GM21619 (cell line): ENCODE measurements at regions not wholly inside any gene's neighbourhood (a gene's known extent, or its start where the extent isn't known, plus 50 kb on each side); places are given as distances from the start of the nearest gene placed in this dataset.

Source experiments
- ATAC-seq: cut with Tn5 transposase; IDR thresholded peaks from one replicate; pipeline ENCODE4 v1.9.1; 2021; ENCODE audit not compliant: unreplicated experiment

DNA sequence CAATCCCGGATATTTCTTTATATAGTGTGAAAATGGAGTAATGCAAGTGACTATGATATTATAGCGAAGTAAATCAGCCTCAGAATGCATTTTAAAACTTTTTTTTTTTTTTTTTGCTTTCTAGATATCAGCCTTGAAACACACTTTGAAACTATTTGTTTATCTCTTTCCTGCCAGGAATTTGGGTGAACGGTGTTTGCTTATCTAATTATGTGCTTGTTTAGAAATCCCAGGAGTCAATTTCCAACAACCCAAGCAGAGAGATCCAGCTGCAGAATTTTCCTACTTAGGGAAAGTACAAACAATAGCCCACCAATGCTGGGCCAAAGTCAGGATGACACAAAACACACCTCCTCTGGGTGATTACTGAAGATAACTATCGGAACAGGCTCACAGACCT is 958.8 kb downstream of the PCDH18 start:
- no peak for ATAC-seq

DNA sequence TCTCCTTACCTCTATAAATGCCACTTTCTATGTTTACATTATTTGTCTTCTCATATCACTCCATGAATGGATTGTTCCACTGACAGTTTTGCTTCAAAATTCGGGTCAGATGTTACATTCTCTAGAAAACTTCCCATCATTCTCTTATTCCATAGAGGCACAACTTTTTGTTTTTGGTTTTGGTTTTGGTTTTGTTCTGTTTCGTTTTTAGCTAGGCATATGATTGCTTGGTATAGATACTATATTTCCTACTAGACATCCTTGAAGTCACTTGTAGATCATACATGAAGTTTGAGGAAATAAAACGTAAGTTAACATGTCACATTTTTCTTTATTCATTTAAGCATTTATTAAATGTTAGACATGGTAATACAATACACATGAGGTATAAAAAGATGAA is 961.0 kb downstream of the PCDH18 start:
- no peak for ATAC-seq

DNA sequence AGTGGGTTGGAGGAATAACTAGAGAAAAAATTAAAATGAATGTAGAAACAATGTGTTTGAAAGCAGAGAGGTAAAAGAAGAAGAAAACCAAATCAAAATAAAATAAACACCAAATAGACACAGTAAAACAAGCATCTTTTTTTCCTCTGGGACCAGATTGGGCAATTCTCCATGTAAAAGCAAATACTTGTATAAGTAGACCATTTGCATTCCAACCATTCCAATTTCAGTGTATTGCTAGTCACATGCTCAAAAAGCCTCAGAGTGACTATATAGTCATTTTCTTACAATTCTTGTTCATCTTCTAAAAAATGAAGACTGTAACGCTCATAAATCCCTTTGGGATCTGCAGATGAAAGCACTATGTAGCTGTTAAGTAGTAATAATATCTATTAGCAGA is 969.5 kb downstream of the PCDH18 start:
- no peak for ATAC-seq

DNA sequence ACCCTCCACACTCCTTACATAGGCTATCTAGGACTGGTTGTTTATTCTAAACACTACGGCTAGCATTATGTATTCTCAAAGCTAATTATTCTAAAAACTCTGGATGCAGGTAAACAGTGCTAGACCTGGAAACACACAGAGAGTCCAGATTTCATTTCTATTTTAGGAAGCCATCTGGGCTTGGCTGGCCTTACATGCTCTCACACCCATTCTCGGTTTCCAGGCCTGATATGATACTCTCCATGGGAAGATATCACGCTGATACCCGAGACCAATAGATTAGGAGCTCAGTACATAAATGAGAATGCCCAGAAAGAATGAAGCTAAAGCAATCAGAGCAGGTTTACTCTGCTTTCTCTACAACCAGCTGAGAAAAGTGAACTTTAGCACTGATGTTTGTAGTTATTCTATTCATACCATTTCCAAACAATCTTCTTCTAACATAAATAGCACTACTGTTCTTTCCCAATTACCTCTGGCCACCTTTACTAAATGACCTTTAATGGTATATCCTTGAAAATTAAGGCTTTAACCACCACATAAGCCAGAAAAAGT is 973.3 kb downstream of the PCDH18 start:
- no peak for ATAC-seq

DNA sequence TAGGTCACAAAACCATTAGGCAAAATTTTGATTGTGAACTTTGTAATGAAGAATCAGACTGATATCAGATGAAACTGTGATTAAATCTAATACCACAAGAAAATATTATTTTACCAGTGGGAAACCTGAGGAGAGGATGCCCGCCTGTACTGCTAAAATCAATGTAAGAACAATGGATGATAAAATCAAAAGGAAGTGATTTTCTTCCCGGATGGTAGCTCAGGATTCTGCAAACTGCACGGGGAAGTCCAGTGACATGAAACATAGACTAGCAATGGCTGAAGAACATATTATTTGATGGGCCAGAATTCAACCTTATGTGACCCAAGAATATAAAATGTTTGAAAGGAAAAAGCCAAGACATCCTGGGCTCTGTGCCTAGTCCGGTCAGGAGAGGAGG is 974.9 kb downstream of the PCDH18 start:
- no peak for ATAC-seq

DNA sequence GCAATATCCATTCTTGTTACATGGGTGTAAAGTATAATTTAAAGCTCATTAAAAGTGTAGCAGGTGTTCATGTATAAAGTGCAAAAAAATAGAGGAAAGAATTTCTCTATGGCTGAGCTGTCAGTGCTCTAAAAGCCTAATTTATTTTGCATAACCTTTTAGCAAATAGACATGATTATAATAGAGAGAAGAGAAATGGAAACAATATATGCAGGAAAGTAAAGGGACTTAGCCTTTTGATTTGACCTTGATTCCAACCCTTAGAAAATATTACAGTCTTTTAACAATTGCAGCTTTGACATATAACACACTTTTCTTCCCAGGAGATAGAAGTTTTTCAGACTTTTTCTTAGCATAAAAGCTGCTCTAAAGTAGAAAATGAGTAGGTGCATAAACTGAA is 978.3 kb downstream of the PCDH18 start:
- no peak for ATAC-seq

DNA sequence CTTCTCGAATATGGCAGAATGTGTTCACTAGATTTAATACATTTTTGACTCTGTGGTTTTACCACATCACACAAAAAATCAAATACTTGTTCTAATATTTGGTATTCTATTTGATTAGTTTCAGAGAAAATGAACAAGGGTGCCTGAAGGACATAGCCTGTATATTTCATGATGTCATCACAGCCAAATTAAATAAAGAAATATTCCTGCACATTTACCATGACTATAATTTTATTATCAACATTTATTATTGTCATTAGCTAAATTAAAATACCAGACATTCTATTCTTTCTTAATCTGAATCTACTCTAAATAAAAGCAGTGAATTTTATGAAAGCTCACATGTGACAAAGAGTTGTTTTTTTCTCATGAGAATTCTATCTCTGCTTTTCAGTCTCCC is 980.5 kb downstream of the PCDH18 start:
- no peak for ATAC-seq

DNA sequence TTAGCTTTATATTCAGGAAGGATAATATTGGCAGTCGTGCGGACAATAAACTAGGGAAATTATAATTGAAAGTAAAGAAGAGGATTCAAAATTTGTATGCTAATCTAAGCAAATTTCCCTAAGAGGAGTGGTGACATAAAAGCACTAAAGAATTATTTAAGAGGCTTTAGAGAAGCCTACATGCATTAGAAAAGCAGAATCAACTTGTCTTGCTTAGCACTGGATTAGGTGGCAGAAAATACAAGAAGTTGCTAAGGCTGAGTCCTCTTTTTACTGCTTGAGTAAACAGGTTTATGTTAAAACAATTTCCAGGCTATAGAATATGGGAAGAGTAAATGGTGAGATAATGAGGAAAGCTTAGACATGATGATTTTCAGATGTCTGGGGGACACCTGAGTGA is 991.5 kb downstream of the PCDH18 start:
- ATAC-seq = no peak

DNA sequence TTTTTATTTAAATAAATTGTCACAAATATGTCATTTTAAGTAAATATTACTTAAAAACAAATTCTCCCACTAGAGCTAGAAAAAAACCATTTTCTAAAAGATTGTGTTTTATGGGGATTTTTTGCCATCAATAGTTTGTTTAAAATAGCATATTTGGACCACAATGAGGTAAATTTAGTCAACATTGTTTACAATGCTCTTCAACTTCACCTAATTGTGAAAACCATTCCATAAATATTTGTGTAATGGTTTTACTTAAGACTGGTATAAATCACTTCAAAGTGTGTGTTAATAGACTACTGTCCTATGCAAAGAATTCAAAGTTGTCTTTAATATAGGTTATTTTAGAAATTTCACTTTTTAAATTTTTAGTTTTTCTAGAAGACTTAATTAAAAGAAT is 1004.2 kb downstream of the PCDH18 start:
- no peak for ATAC-seq

DNA sequence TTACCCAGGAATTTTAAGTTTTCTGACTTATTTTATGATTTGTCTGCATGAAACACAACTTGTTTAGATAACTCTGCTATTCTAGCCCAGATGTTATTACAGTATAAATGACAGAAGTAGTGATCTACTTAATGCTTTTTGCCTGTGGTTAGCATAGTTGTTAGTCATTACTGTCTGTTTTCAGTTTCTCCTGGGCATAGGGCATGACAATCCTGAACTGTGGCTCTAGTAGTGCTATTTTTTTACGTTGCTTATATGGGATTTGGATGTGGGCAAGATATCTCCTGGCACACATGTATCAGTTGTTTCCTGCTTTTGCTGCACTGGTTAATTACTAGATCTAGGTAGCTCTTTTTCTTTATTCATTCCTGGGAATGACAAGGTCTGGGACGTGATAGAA is 1005.8 kb downstream of the PCDH18 start:
- ATAC-seq = no peak

DNA sequence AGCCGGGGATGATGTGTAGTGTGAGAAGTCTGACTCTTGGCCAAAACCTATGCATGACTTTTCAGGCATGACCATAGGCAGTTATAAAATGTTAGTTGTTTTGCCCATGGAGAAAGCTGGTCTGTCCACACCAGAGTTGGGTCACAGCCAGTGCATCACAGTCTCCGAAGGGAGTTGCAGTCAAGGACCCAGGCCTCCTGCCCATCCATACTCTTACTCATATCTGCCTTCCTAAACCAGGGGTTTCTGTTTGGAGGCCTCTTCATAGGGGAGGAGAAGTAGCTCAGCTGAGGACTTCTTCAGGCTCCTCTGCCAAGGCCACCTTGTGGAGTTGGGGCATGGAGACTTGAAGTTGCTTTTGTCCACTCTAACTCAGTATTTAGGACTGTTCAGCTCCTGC is 1008.3 kb downstream of the PCDH18 start:
- no peak for ATAC-seq

DNA sequence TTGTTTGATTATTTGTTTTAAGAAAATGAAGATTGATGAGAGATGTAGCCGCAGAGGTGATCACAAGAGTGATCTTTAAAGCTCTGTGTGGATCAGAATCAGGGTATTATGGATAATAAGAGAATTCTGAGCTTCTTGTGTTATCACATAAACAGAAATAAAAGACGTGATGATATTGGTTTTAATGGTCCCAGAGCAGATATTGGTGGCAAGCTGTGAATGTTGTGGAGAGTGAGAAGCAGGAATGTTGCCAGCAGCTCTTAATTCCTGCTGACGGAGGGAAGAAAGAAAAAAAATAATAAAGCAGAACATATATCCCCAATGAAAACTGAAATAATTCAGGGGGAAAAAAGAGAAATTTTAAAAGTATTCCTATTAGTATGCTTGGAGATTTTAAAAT is 1015.9 kb downstream of the PCDH18 start:
- ATAC-seq = no peak

DNA sequence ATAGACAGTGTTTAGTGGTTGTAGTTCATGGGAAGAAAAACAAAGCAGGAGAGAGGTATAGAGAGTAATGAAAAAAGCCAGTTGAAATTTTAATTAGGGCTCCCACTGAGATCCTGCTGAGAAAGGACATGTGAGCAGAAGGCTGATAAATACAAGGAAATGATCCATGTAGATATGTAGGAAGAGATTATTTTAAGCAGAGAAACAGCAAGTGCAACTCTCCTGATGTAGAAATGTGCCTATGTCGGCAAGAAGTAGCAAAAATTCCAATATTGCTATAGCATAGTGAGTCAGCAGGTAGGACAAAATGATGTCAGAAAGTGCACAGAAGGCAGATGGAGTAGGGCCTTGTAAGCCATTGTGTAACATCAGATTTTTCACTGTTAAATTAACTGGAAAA is 1027.3 kb downstream of the PCDH18 start:
- no peak for ATAC-seq

DNA sequence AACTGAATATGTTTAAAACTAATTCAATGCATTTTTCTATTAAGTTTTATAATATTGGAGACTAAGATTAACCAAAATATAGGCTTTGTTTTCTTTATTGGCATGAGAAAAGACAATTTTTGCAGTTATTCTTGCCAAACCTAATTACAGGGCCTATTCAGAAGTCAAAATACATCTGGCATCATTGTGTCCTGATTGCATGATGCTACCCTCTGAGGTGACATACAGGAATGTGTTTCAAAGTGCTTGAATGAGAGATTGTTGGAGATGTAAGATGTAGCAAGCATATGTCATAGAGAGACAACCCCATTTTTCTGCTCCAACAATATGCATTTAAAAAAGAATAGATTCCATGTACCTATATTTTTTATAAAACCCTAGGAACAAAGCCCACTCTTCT is 1036.4 kb downstream of the PCDH18 start:
- ATAC-seq = no peak

DNA sequence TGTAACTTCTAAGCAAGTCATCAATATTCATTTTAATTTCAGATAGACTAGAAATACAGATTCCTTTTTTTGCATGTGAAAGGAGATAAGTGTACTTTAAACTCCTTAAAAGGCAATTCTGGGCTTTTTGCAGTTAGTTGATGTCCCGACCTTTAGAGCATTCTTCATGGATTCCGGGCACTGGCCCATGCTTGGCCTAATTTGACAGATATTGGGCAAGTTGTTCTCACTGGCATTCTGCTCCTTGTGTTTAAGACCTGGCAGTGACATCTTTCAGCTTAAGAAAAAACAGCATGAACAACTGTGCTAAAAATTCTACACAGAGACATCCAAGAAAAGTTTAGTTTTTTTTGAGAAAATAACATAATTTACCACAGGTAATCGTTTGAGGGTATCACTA is 1037.2 kb downstream of the PCDH18 start:
- ATAC-seq = no peak

DNA sequence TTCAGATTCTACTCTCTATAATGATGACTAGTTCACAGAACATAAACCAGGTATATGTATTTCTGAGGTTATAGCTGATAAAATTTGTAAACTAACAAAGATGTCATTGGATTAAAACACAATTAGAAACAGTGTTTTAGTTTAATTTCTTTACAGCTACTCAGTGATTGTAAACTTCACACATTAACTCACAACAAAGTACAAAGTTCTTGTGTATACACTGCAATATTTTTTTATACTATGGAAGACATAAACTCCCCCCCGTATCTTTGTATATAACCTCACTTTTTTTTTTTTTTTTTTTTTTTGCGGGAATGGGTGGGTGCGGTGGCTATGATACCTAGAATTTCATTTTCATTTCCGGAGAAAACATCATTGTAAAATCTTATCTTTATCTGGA is 1043.2 kb downstream of the PCDH18 start:
- no peak for ATAC-seq

DNA sequence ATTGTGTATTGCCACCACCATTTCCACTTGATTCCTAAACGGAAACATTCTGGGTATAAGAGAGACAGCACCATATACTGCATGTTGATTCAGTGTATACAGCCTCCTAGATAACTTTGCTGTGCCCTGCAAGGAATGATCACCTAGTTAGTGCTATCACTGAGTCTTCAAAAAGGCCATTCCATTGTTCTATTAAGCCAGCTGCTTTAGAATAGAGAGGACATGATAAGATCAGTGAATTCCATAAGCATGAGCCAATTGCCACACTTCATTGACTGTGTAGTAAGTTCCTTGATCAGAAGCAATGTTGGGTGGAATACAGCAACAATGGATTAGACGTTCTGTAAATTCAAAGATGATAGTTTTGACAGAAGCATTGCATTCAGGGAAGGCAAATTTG is 1047.3 kb downstream of the PCDH18 start:
- no peak for ATAC-seq

DNA sequence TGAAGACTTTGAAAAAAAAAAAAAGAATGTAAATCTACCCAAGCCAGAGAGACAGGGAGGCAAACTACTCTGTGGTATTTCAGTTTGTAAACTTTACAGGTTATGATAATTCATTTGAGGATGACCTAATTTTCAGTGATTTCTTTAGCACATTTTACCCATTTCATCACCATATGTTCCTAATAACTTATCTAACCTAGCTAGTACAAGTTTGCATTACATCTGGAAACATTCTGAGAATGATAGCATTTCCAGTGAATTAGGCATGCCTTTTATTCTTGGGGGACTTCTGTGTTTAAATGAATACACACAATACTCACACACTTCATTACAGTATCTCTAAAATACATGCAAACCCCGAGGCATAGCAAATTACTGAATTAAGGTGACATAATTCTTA is 1055.5 kb downstream of the PCDH18 start:
- no peak for ATAC-seq

DNA sequence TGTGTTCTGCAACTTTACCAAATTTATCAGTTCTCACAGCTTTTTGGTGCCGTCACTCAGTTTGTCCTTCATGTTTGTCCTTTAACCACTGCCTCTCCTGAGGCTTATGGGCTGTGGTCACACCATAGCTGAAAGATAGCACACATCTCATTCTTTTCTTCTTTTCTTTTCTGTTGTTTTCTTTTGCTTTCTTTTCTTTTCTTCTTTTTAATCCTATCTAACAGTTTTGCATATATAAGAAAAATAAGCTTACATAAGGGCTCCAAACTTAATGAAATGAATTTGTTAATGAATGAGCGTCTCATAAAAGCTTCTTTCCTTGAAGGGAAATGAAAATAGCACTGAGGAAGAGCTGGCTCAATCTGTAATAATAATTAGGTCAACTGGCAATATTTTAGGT is 1061.2 kb downstream of the PCDH18 start:
- no peak for ATAC-seq

DNA sequence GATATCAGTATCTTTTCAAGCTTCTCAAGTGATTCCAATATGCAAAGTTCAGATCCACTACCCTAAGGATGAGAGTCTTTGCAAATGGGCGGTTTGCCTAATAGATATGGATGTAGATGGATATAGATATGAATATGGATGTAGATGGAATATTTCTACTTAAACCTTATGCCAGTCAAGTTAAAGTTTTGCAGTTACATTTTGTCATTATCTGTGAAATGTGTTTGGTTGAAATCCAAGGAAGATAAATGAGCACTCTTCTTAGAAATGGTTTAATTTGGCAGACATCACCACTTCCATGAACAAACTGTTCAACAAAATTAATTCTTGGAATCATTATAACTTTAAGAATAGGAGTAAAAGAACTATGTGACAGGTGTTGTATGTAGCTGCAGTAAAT is 1066.6 kb downstream of the PCDH18 start:
- no peak for ATAC-seq

DNA sequence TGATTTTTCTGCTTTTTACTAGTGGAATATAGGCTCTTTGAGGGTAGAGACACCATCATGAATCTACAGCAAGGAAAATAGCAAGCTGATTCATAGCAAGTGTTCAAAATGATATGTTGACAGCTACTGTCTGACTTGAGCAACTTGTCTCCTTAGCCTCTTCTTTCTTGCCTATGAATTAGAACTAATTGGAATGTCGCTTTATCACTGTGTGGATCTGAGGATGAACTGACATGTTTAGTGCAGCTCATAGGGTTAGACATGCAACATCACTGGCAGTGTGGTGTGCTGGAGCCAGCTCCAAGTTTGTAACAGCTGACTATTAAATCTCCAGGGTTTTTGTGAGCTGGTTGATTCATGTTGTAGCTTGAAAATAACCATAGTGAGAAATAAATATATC is 1068.4 kb downstream of the PCDH18 start:
- no peak for ATAC-seq

DNA sequence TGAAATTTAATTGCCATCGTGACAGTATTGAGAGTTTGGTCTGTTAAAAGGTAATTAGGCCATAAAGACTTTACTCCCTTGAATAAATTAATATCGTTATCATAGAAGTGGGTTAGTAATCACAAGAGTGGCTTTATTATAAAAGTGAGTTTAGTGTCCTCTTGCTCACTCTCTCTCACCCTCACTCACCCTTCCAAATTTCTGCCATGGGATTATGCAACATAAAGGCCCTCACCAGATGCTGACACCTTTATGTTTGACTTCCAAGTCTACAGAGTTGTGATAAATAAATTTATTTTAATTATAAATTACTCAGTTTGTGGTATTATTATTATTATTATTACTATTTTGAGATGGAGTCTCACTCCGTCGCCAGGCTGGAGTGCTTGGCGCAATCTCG is 1070.8 kb downstream of the PCDH18 start:
- no peak for ATAC-seq

DNA sequence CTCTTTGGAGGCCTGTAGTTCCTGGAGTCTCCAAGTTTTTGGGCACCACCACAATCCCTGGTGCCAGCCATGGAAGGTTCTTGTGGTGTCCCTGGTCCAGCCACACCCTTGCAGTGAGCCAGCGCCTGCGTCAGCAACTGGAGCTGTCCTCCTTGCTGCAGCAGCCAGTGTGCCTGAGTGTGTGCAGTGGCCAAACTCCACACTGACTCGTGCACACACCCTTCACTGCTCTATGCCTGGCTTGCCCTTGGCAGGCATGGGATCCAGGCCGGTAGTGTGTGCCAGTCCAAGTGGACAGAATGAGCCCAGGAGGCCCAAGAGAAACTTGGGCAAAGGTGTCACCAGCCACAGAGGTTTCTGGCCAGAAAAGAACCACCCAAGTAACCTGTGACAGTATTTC is 1074.0 kb downstream of the PCDH18 start:
- no peak for ATAC-seq

DNA sequence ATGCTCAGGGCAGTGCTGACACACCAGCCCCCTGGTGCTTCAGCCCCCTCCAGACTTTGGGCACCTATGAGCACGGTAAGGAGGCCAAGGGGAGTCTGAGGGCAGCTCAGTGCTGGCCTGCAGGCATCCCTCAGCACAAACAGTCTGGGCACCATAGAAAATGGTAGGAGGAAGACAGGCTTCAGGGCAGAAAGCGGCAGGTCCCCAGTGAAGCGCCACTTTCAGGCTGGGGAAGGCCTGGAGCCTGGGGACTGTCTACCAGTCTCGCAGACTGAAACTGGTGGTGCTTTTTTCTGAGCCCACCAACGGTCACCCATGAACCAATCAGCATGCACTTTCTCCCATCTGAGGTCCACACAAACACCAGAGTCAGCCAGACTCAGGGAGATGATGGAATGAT is 1074.7 kb downstream of the PCDH18 start:
- ATAC-seq = no peak
